HEK293 (cell line): ENCODE measurements at regions not wholly inside any gene's neighbourhood (a gene's known extent, or its start where the extent isn't known, plus 50 kb on each side); places are given as distances from the start of the nearest gene placed in this dataset.

Experiments
- CTCF ChIA-PET: fragments of 350-600 bp; formaldehyde crosslinking; extraction: SDS; loops from one replicate; lab custom pipeline; 2021; ENCODE audit warnings: antibody characterized with exemption; lab: Yijun Ruan, JAX
- POLR2A ChIA-PET: fragments of 300-600 bp; formaldehyde crosslinking; extraction: SDS; loops from one replicate; lab custom pipeline; 2020; ENCODE audit warnings: antibody characterized with exemption, inconsistent platforms; lab: Yijun Ruan, JAX
- H3K27ac ChIP-seq: fragments of 200-500 bp; sonication (Bioruptor generic); 2 replicates; pipeline ENCODE4 v1.5.1; 2014; ENCODE audit warnings: low read depth, low read length, control low read depth, inconsistent platforms; ENCODE audit errors: extremely low read depth
- H3K36me3 ChIP-seq, 2 experiments: fragments of 200-500 bp in 1 of 2; sonication (Bioruptor generic) in 1 of 2; 1 replicate in 1 of 2; 2 replicates in 1 of 2; pipeline ENCODE4 v1.5.1; 2014 to 2017; ENCODE audit warnings: inconsistent platforms in 2 of 2, low read length in 2 of 2; ENCODE audit not compliant: control insufficient read depth in 2 of 2, insufficient read depth in 1 of 2
- H3K4me1 ChIP-seq: fragments of 200-500 bp; sonication (Bioruptor generic); 2 replicates; pipeline ENCODE4 v1.5.1; 2014; ENCODE audit warnings: mild to moderate bottlenecking, low read length, inconsistent platforms; ENCODE audit not compliant: control insufficient read depth, insufficient read depth
- H3K4me3 ChIP-seq: 2 replicates; pipeline ENCODE4 v1.5.1; 2011; ENCODE audit warnings: low read depth, mild to moderate bottlenecking, control low read depth, low read length, moderate library complexity
- H3K9me3 ChIP-seq: fragments of 200-500 bp; sonication (Bioruptor generic); 2 replicates; pipeline ENCODE4 v1.5.1; 2014; ENCODE audit warnings: low read depth, low read length, inconsistent platforms; ENCODE audit not compliant: control insufficient read depth, insufficient read depth
- OSR2 ChIP-seq: fragments of 450-650 bp; formaldehyde crosslinking; IDR thresholded peaks from 2 replicates; pipeline ENCODE4 v1.5.1; 2016; ENCODE audit warnings: missing biosample characterization, missing genetic modification characterization
- OVOL3 ChIP-seq: fragments of 450-650 bp; formaldehyde crosslinking; IDR thresholded peaks from 2 replicates; pipeline ENCODE4 v1.5.1; 2016; ENCODE audit warnings: missing biosample characterization, missing genetic modification characterization
- ZNF146 ChIP-seq: fragments of 450-650 bp; formaldehyde crosslinking; IDR thresholded peaks from 2 replicates; pipeline ENCODE4 v1.5.1; 2016; ENCODE audit warnings: missing biosample characterization, missing genetic modification characterization
- ZNF19 ChIP-seq: fragments of 450-650 bp; formaldehyde crosslinking; IDR thresholded peaks from 2 replicates; pipeline ENCODE4; 2016; ENCODE audit warnings: missing biosample characterization, missing genetic modification characterization, low read depth
- ZNF221 ChIP-seq: fragments of 450-650 bp; formaldehyde crosslinking; IDR thresholded peaks from 2 replicates; pipeline ENCODE4 v1.5.1; 2017; ENCODE audit warnings: missing biosample characterization, missing genetic modification characterization, borderline replicate concordance
- ZNF239 ChIP-seq: fragments of 450-650 bp; formaldehyde crosslinking; IDR thresholded peaks from 2 replicates; pipeline ENCODE4 v1.5.1; 2016; ENCODE audit warnings: missing biosample characterization, missing genetic modification characterization
- ZNF24 ChIP-seq: fragments of 450-650 bp; formaldehyde crosslinking; IDR thresholded peaks from 2 replicates; pipeline ENCODE4 v1.5.1; 2016; ENCODE audit warnings: missing biosample characterization, missing genetic modification characterization
- ZNF677 ChIP-seq: fragments of 450-650 bp; IDR thresholded peaks from 2 replicates; pipeline ENCODE4 v1.5.0; 2018; ENCODE audit warnings: missing biosample characterization, mild to moderate bottlenecking, missing genetic modification characterization, moderate library complexity
- ZNF777 ChIP-seq: fragments of 450-650 bp; formaldehyde crosslinking; IDR thresholded peaks from 2 replicates; pipeline ENCODE4 v1.5.1; 2017; ENCODE audit warnings: missing biosample characterization, missing genetic modification characterization, borderline replicate concordance
- ZNF792 ChIP-seq: fragments of 450-650 bp; formaldehyde crosslinking; IDR thresholded peaks from 2 replicates; pipeline ENCODE4 v1.5.1; 2016; ENCODE audit warnings: missing biosample characterization, missing genetic modification characterization
- TF ChIP-seq, protein P1 (sequence below): fragments of 450-650 bp; formaldehyde crosslinking; IDR thresholded peaks from 2 replicates; pipeline ENCODE4 v1.5.1; 2016; ENCODE audit warnings: missing biosample characterization, missing genetic modification characterization
- TF ChIP-seq, protein P2 (sequence below): fragments of 450-650 bp; formaldehyde crosslinking; IDR thresholded peaks from 2 replicates; pipeline ENCODE4 v1.5.1; 2017; ENCODE audit warnings: missing biosample characterization, missing genetic modification characterization
- TF ChIP-seq, protein P3 (sequence below): fragments of 450-650 bp; formaldehyde crosslinking; IDR thresholded peaks from 2 replicates; pipeline ENCODE4; 2016; ENCODE audit warnings: missing biosample characterization, missing genetic modification characterization
- TF ChIP-seq, protein P4 (sequence below): sonication (generic); formaldehyde crosslinking; IDR thresholded peaks from 2 replicates; pipeline ENCODE4 v1.8.1; 2022; ENCODE audit warnings: mild to moderate bottlenecking, moderate library complexity, missing genetic modification reagents
- TF ChIP-seq, protein P5 (sequence below): fragments of 450-650 bp; formaldehyde crosslinking; IDR thresholded peaks from 2 replicates; pipeline ENCODE4 v1.5.1; 2016; ENCODE audit warnings: missing biosample characterization, missing genetic modification characterization
- TF ChIP-seq, protein P6 (sequence below): fragments of 450-650 bp; formaldehyde crosslinking; IDR thresholded peaks from 2 replicates; pipeline ENCODE4 v1.5.1; 2016; ENCODE audit warnings: missing biosample characterization, missing genetic modification characterization, low read depth

DNA sequence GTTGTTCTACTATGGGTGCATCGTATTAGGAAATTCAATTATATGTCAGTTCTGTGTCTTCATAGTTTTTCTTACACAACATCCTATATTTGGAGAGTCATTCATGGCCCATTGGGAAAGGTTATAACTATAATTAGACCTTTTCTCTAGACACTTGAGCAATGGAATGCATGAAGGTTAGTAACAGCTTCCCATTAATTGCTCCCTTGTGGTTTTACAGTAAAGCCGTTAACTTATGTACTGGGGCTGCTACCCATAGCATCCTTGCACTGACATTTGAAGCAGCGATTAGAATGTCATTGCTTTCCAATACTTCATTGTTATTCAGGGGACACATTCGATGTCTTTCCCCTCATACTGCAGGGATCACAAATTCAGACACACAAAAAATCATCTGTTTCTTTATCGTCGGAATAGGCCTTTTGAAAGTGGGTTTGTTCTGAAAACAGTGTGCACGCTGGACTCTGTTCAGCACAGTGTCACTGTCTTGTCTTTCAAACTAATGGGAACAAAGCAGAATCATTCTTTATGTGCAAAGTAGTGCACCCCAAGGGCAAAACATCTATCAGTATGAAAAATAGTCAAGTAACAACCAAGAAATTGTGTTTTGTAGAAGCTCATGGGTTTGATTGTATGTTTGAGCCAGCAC lies 634.3 kb upstream of the MAP3K7 start (continued):
- TF ChIP-seq, protein P1, sequence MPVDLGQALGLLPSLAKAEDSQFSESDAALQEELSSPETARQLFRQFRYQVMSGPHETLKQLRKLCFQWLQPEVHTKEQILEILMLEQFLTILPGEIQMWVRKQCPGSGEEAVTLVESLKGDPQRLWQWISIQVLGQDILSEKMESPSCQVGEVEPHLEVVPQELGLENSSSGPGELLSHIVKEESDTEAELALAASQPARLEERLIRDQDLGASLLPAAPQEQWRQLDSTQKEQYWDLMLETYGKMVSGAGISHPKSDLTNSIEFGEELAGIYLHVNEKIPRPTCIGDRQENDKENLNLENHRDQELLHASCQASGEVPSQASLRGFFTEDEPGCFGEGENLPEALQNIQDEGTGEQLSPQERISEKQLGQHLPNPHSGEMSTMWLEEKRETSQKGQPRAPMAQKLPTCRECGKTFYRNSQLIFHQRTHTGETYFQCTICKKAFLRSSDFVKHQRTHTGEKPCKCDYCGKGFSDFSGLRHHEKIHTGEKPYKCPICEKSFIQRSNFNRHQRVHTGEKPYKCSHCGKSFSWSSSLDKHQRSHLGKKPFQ (tag by site-specific recombination), result no peak
- TF ChIP-seq ZNF239, result no peak
- TF ChIP-seq, all 188 proteins: peak for 0

DNA sequence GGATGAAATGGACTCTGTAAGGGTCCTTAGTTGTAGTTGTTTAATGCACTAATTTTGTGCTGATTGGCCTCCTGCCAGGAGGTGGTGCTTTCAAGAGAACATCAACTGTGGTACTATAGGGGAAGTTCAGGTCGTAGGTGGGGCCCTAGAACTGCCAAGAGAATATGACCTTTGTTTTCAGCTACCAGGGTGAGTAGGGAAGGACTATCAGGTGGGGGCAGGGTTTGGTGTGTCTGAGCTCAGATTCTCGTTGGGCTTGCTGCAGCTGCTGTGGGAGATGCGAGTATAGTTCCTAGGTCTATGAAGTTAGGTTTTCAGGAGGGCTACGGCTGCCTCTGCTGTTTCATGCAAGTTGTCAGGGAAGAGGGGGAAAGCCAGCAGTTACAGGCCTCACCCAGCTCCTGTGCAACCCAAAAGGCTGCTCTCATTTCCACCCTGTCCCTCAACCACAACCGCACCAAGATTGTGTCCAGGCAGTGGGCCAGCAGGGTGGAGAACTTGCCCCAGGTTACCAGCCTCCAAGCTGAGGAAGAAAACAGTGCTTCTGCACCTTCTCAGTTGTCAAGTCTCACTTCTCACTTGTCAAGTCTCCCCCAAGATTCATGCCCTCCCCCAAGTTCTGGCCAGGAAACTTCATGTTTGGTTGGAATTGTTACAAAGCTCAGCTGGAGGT lies 626.5 kb upstream of the MAP3K7 start:
- no peaks in the 10 kb centered on the region for H3K4me1 ChIP-seq
- CTCF ChIA-PET, result interaction anchor here (0.7 kb wide), 1 partner anchor 131 kb away, joined by 3 read pairs; no protein-coding TSS in a partner anchor
- TF ChIP-seq, protein P2, sequence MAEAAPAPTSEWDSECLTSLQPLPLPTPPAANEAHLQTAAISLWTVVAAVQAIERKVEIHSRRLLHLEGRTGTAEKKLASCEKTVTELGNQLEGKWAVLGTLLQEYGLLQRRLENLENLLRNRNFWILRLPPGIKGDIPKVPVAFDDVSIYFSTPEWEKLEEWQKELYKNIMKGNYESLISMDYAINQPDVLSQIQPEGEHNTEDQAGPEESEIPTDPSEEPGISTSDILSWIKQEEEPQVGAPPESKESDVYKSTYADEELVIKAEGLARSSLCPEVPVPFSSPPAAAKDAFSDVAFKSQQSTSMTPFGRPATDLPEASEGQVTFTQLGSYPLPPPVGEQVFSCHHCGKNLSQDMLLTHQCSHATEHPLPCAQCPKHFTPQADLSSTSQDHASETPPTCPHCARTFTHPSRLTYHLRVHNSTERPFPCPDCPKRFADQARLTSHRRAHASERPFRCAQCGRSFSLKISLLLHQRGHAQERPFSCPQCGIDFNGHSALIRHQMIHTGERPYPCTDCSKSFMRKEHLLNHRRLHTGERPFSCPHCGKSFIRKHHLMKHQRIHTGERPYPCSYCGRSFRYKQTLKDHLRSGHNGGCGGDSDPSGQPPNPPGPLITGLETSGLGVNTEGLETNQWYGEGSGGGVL, result no peak
- TF ChIP-seq ZNF677 (tag by site-specific recombination) (no peak), ZNF792 (tag by site-specific recombination) (no peak), ZNF19 (tag by site-specific recombination) (no peak)
- POLR2A ChIA-PET, result no interaction called here
- H3K27ac ChIP-seq, result no peak overlapping the region
- H3K36me3 ChIP-seq, result no peaks in the 10 kb centered on the region
- H3K4me3 ChIP-seq, result no peak overlapping the region
- H3K9me3 ChIP-seq, result no peaks in the 10 kb centered on the region; the same call in 1 of the 2 replicates

DNA sequence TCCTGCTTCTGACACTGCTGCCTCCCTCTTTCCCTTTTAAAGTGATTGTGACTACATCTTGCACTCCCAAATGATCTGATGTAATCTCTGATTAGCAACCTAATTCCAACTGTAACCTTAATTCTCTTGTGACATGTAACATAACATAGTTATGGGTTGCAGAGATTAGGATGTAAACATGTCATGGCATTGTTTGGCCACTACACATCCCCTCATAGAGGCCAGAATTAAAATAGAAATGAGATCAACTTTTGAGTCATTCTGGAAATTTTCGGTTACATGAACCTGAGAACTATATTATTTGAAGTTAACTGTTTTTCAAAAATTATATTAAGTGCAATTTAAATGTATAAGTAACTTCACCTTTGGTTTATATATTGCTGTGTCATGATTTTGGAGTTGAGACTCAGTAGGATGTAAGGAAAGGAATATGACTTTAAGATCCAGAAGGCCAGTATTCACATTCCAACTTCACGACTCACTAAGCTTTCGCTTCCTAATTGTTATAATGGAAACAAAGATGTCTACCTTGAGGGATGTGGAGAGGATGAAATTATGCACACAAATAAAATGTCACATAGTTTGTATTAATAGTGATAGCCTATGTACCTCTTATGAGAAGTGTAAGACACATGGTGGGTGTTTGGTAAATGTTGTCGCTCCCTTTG lies 611.9 kb upstream of the MAP3K7 start:
- Histone ChIP-seq H3K27ac (no peak overlapping the region), H3K9me3 (no peaks in the 10 kb centered on the region), H3K36me3 (no peaks in the 10 kb centered on the region), H3K4me3 (no peak overlapping the region), H3K4me1 (no peaks in the 10 kb centered on the region)
- TF ChIP-seq, protein P3, sequence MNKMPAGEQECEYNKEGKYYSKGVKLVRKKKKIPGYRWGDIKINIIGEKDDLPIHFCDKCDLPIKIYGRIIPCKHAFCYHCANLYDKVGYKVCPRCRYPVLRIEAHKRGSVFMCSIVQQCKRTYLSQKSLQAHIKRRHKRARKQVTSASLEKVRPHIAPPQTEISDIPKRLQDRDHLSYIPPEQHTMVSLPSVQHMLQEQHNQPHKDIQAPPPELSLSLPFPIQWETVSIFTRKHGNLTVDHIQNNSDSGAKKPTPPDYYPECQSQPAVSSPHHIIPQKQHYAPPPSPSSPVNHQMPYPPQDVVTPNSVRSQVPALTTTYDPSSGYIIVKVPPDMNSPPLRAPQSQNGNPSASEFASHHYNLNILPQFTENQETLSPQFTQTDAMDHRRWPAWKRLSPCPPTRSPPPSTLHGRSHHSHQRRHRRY, result no peak
- TF ChIP-seq, protein P4, sequence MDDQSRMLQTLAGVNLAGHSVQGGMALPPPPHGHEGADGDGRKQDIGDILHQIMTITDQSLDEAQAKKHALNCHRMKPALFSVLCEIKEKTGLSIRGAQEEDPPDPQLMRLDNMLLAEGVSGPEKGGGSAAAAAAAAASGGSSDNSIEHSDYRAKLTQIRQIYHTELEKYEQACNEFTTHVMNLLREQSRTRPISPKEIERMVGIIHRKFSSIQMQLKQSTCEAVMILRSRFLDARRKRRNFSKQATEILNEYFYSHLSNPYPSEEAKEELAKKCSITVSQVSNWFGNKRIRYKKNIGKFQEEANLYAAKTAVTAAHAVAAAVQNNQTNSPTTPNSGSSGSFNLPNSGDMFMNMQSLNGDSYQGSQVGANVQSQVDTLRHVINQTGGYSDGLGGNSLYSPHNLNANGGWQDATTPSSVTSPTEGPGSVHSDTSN (CRISPR knock-in tag), result no peak
- no peak for TF ChIP-seq ZNF146 (tag by site-specific recombination)
- TF ChIP-seq ZNF221 (tag by site-specific recombination), result no peak
- no peak for TF ChIP-seq OVOL3 (tag by site-specific recombination)
- TF ChIP-seq, protein P5, sequence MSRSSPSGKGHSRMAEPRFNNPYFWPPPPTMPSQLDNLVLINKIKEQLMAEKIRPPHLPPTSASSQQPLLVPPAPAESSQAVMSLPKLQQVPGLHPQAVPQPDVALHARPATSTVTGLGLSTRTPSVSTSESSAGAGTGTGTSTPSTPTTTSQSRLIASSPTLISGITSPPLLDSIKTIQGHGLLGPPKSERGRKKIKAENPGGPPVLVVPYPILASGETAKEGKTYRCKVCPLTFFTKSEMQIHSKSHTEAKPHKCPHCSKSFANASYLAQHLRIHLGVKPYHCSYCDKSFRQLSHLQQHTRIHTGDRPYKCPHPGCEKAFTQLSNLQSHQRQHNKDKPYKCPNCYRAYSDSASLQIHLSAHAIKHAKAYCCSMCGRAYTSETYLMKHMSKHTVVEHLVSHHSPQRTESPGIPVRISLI (tag by site-specific recombination), result no peak
- TF ChIP-seq, protein P6, sequence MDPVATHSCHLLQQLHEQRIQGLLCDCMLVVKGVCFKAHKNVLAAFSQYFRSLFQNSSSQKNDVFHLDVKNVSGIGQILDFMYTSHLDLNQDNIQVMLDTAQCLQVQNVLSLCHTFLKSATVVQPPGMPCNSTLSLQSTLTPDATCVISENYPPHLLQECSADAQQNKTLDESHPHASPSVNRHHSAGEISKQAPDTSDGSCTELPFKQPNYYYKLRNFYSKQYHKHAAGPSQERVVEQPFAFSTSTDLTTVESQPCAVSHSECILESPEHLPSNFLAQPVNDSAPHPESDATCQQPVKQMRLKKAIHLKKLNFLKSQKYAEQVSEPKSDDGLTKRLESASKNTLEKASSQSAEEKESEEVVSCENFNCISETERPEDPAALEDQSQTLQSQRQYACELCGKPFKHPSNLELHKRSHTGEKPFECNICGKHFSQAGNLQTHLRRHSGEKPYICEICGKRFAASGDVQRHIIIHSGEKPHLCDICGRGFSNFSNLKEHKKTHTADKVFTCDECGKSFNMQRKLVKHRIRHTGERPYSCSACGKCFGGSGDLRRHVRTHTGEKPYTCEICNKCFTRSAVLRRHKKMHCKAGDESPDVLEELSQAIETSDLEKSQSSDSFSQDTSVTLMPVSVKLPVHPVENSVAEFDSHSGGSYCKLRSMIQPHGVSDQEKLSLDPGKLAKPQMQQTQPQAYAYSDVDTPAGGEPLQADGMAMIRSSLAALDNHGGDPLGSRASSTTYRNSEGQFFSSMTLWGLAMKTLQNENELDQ (tag by site-specific recombination), result no peak
- TF ChIP-seq ZNF24 (tag by site-specific recombination), result no peak
- no peak for TF ChIP-seq OSR2
- TF ChIP-seq ZNF777 (tag by site-specific recombination), result no peak
- POLR2A ChIA-PET, result no interaction called here
- CTCF ChIA-PET, result interaction anchor here (0.6 to 1.8 kb wide), 3 partner anchors 42 to 1167 kb away, joined by 3 to 5 read pairs (median 3); no protein-coding TSS in a partner anchor
